ENCODE measurements at regions not wholly inside any gene's neighbourhood (a gene's known extent, or its start where the extent isn't known, plus 50 kb on each side); places are given as distances from the start of the nearest gene placed in this dataset.

GRCh38 chr15:98312913-98313312, 335.4 kb upstream of the IGF1R start:
- TF ChIP-seq CTCF (IDR thresholded peaks at IDR 0.05) (no peak), POLR2A (IDR thresholded peaks at IDR 0.05) (no peak)
